GM12892 (cell line): ENCODE measurements at regions not wholly inside any gene's neighbourhood (a gene's known extent, or its start where the extent isn't known, plus 50 kb on each side); places are given as distances from the start of the nearest gene placed in this dataset.

Source experiments
- POLR2A ChIP-seq: IDR thresholded peaks from 2 replicates; pipeline ENCODE4 v1.6.1; 2011; ENCODE audit warnings: low read depth, low read length, control low read depth
- TAF1 ChIP-seq: IDR thresholded peaks from 2 replicates; pipeline ENCODE4 v1.6.1; 2011; ENCODE audit warnings: low read depth, mild to moderate bottlenecking, control low read depth, low read length, borderline replicate concordance

DNA sequence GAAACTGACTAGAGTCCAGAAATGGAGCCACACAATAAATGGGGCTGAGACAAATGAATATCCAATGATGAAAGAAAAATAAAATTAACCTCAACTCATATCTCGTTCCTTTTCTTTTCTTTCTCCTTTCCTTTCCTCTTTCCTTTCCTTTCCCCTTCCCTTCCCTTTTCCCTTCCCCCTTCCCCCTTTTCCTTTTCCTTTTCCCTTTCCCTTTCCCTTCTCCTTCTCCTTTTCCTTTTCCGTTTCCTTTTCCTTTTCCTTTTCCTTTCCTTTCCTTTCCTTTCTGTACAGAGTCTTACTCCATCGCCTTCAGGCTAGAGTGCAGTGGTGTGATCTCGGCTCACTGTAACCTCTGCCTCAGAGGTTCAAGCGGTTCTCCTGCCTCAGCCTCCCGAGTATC, 146.3 kb downstream of the RTL9 start:
- TF ChIP-seq TAF1: no peak
- TF ChIP-seq POLR2A: no peak
